Uterus (tissue), 3 donors: ENCODE measurements at regions not wholly inside any gene's neighbourhood (a gene's known extent, or its start where the extent isn't known, plus 50 kb on each side); places are given as distances from the start of the nearest gene placed in this dataset.

Source experiments
- DNase-seq, 2 donors: peaks; one replicate each; pipeline ENCODE4 v3.0.0-alpha.2; 2019 to 2020
- H3K27ac ChIP-seq, 2 donors: fragments of 200-600 bp; sonication (generic); 1 replicate in 1 of 2; 2 replicates in 1 of 2; pipeline ENCODE4 v1.5.1; 2016 to 2018
- H3K27me3 ChIP-seq, 2 donors: fragments of 200-600 bp; sonication (generic); one replicate each; pipeline ENCODE4 v1.5.1; 2018 to 2019; ENCODE audit warnings: control low read depth in 1 of 2
- H3K36me3 ChIP-seq, 2 donors: fragments of 200-600 bp; sonication (generic); one replicate each; pipeline ENCODE4 v1.5.1; 2019; ENCODE audit warnings: control low read depth in 1 of 2
- H3K4me1 ChIP-seq, 2 donors: fragments of 200-600 bp; sonication (generic); one replicate each; pipeline ENCODE4 v1.5.1; 2018 to 2019; ENCODE audit warnings: control low read depth in 1 of 2
- H3K4me3 ChIP-seq, 2 donors: fragments of 200-600 bp; sonication (generic); 1 replicate in 1 of 2; 2 replicates in 1 of 2; pipeline ENCODE4 v1.5.1; 2018 to 2019; ENCODE audit warnings: mild to moderate bottlenecking in 1 of 2
- H3K9me3 ChIP-seq, 2 donors: fragments of 200-600 bp; sonication (generic); one replicate each; pipeline ENCODE4 v1.5.1; 2019; ENCODE audit warnings: control low read depth in 1 of 2
- CTCF ChIP-seq, 4 experiments: fragments of 200-600 bp in 2 of 4; fragments of 450-650 bp in 2 of 4; sonication (generic) in 2 of 4; IDR thresholded peaks; one replicate each; pipeline ENCODE4 v1.5.1; 2016 to 2019; ENCODE audit warnings: antibody characterized with exemption in 4 of 4, mild to moderate bottlenecking in 2 of 4, moderate library complexity in 1 of 4
- POLR2A ChIP-seq, 2 donors: fragments of 450-650 bp; IDR thresholded peaks; one replicate each; pipeline ENCODE4 v1.6.1; 2016; ENCODE audit warnings: antibody characterized with exemption in 2 of 2, mild to moderate bottlenecking in 1 of 2, moderate library complexity in 1 of 2
- intact Hi-C: fragments of 100-400 bp; cut with DNase I; formaldehyde crosslinking; loops from one replicate; pipeline ENCODE4 v1.15.1; 2023; ENCODE audit warnings: low total_unique reads
- donor health status: DM: yes; HTN: yes; CAD: no.

- Histone ChIP-seq H3K27me3 (no peaks in the 10 kb centered on the region), H3K36me3 (no peaks in the 10 kb centered on the region), H3K27ac (no peak overlapping the region), H3K4me3 (no peak overlapping the region), H3K4me1 (no peaks in the 10 kb centered on the region), H3K9me3 (no peaks in the 10 kb centered on the region)
- no peak for TF ChIP-seq POLR2A (IDR thresholded peaks at IDR 0.05)
- TF ChIP-seq CTCF (IDR thresholded peaks at IDR 0.05): no peak
- intact Hi-C loops: no loop called here
- DNase-seq: no peak
Measured at GRCh38 chr3:159451482-159451881, 537.2 kb upstream of the IL12A start.

- Histone ChIP-seq H3K4me3 (no peak overlapping the region), H3K27me3 (no peaks in the 10 kb centered on the region), H3K9me3 (no peaks in the 10 kb centered on the region), H3K27ac (no peak overlapping the region), H3K4me1 (no peaks in the 10 kb centered on the region), H3K36me3 (no peaks in the 10 kb centered on the region)
- TF ChIP-seq POLR2A (IDR thresholded peaks at IDR 0.05): no peak
- no peak for TF ChIP-seq CTCF (IDR thresholded peaks at IDR 0.05)
- DNase-seq: no peak
- intact Hi-C loops: no loop called here
Measured at GRCh38 chr3:159453036-159453435, 535.6 kb upstream of the IL12A start.

- intact Hi-C loops: no loop called here
- Histone ChIP-seq H3K4me3 (no peak overlapping the region), H3K27me3 (no peaks in the 10 kb centered on the region), H3K4me1 (no peaks in the 10 kb centered on the region), H3K9me3 (no peaks in the 10 kb centered on the region), H3K36me3 (no peaks in the 10 kb centered on the region), H3K27ac (no peak overlapping the region)
- DNase-seq: no peak
- TF ChIP-seq POLR2A (IDR thresholded peaks at IDR 0.05): no peak
- TF ChIP-seq CTCF (IDR thresholded peaks at IDR 0.05): no peak
Measured at GRCh38 chr3:159453945-159454344, 534.7 kb upstream of the IL12A start.

GRCh38 chr3:159455741-159456181, 532.9 kb upstream of the IL12A start:
- Histone ChIP-seq H3K27me3 (no peaks in the 10 kb centered on the region), H3K27ac (no peak overlapping the region), H3K4me3 (no peak overlapping the region), H3K36me3 (no peaks in the 10 kb centered on the region), H3K4me1 (no peaks in the 10 kb centered on the region), H3K9me3 (no peaks in the 10 kb centered on the region)
- DNase-seq: no peak
- intact Hi-C loops: no loop called here
- TF ChIP-seq CTCF (IDR thresholded peaks at IDR 0.05): no peak
- TF ChIP-seq POLR2A (IDR thresholded peaks at IDR 0.05): no peak

- intact Hi-C loops: no loop called here
- TF ChIP-seq POLR2A (IDR thresholded peaks at IDR 0.05): no peak
- no peak for TF ChIP-seq CTCF (IDR thresholded peaks at IDR 0.05)
- H3K27ac ChIP-seq: no peak overlapping the region
- H3K36me3 ChIP-seq: no peaks in the 10 kb centered on the region
- H3K4me3 ChIP-seq: no peak overlapping the region
- no peak for DNase-seq
- no peaks in the 10 kb centered on the region for H3K27me3 ChIP-seq
- H3K9me3 ChIP-seq: no peaks in the 10 kb centered on the region
- H3K4me1 ChIP-seq: no peaks in the 10 kb centered on the region
Measured at GRCh38 chr3:159458010-159458409, 530.6 kb upstream of the IL12A start.
